Natural killer cell (primary cell): ENCODE measurements at regions not wholly inside any gene's neighbourhood (a gene's known extent, or its start where the extent isn't known, plus 50 kb on each side); places are given as distances from the start of the nearest gene placed in this dataset.
"Not testable (repeated sequence)": the region's sequence is repeated elsewhere in the genome, so short reads cannot be mapped to it uniquely, and the experiment has no call there.

Experiments
- ATAC-seq, 3 donors: fragments of 150-1000 bp in 2 of 3; fragments of 200-7000 bp in 1 of 3; cut with Tn5 transposase; 1 replicate in 1 of 3; 2 replicates in 2 of 3; pipeline ENCODE4 v1.10.0; 2021; ENCODE audit warnings: mild to moderate bottlenecking in 2 of 3, moderate library complexity in 2 of 3
- DNase-seq, 2 donors: peaks; one replicate each; pipeline versions ENCODE4 v3.0.0 to v3.0.0-alpha.2; 2013 to 2021; ENCODE audit warnings: mixed read lengths in 1 of 2
- H3K27ac ChIP-seq: one replicate; pipeline ENCODE4 v1.5.1; 2013; ENCODE audit warnings: mild to moderate bottlenecking, low read length
- H3K27me3 ChIP-seq: one replicate; pipeline ENCODE4 v1.6.1; 2013; ENCODE audit warnings: low read length; ENCODE audit not compliant: control insufficient read depth, insufficient read depth
- H3K36me3 ChIP-seq: one replicate; pipeline ENCODE4 v1.6.1; 2013; ENCODE audit warnings: low read length; ENCODE audit not compliant: control insufficient read depth, insufficient read depth
- H3K4me1 ChIP-seq: one replicate; pipeline ENCODE4 v1.6.1; 2013; ENCODE audit warnings: low read length; ENCODE audit not compliant: control insufficient read depth, insufficient read depth
- H3K4me3 ChIP-seq: one replicate; pipeline ENCODE4 v1.5.1; 2013; ENCODE audit warnings: low read length
- H3K9me3 ChIP-seq: one replicate; pipeline ENCODE4 v1.6.1; 2013; ENCODE audit warnings: low read length; ENCODE audit not compliant: control insufficient read depth, insufficient read depth
- H3K27ac Mint-ChIP-seq, 2 donors: one replicate each; pipeline ENCODE4 v1.8.0; 2022; ENCODE audit warnings: mild to moderate bottlenecking in 2 of 2, mixed read lengths in 2 of 2, moderate library complexity in 1 of 2
- H3K27me3 Mint-ChIP-seq, 2 donors: one replicate each; pipeline ENCODE4 v1.8.0; 2022; ENCODE audit warnings: low read depth in 2 of 2, mixed read lengths in 2 of 2
- H3K36me3 Mint-ChIP-seq: one replicate; pipeline ENCODE4 v1.8.0; 2022; ENCODE audit warnings: mixed read lengths
- H3K4me1 Mint-ChIP-seq, 2 donors: one replicate each; pipeline ENCODE4 v1.8.0; 2022; ENCODE audit warnings: mixed read lengths in 2 of 2
- H3K4me3 Mint-ChIP-seq: one replicate; pipeline ENCODE4 v1.8.0; 2022; ENCODE audit warnings: mild to moderate bottlenecking, moderate library complexity, mixed read lengths
- H3K9me3 Mint-ChIP-seq, 2 donors: one replicate each; pipeline ENCODE4 v1.8.0; 2022; ENCODE audit warnings: mixed read lengths in 2 of 2
- CTCF ChIP-seq: fragments of 200-600 bp; IDR thresholded peaks from one replicate; pipeline ENCODE4 v1.8.0; 2022; ENCODE audit warnings: antibody characterized with exemption
- WGBS: methylation state at CpG from one replicate; pipeline ENCODE4 v1.1.7; 2013; ENCODE audit warnings: missing lambda C conversion rate; ENCODE audit not compliant: insufficient coverage; 5-methylcytosine and 5-hydroxymethylcytosine counted together
- intact Hi-C: fragments of 100-400 bp; cut with micrococcal nuclease; formaldehyde crosslinking; loops from one replicate; pipeline ENCODE4 v1.14.2; 2022

GRCh38 chr17:70447588-70447987, 278.3 kb downstream of the KCNJ2 start:
- intact Hi-C loops, result no loop called here
- H3K9me3 ChIP-seq, result peaks cover 3% of the 10 kb centered on the region
- Mint-ChIP-seq H3K36me3 (no peaks in the 10 kb centered on the region), H3K4me3 (no peak overlapping the region), H3K27ac (no peak overlapping the region), H3K9me3 (peaks cover 6 to 10% of the 10 kb centered on the region in 2 donors), H3K27me3 (no peaks in the 10 kb centered on the region), H3K4me1 (no peaks in the 10 kb centered on the region)
- H3K4me3 ChIP-seq, result no peak overlapping the region
- ATAC-seq (no peak), DNase-seq (no peak)
- H3K36me3 ChIP-seq, result no peaks in the 10 kb centered on the region
- no peaks in the 10 kb centered on the region for H3K27me3 ChIP-seq
- 82% methylated on average over 1 of the region's 2 CpGs for WGBS
- no peak for TF ChIP-seq CTCF
- H3K4me1 ChIP-seq, result no peaks in the 10 kb centered on the region
- no peak overlapping the region for H3K27ac ChIP-seq

DNA sequence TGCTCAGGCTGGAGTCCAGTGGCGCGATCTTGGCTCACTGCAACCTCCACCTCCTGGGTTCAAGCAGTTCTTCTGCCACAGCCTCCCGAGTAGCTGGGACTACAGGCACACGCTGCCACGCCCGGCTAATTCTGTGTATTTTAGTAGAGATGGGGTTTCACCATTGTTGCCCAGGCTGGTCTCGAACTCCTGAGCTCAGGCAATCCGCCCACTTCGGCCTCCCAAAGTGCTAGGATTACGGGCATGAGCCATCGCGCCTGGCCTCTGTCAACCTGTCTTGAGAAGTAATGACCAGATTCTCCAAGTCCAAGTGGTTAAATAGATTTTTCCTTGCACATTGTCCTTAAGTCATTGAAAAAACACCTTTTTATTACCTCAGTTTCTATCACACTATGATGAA, 283.7 kb downstream of the KCNJ2 start:
- H3K27ac Mint-ChIP-seq, result not testable (repeated sequence)

DNA sequence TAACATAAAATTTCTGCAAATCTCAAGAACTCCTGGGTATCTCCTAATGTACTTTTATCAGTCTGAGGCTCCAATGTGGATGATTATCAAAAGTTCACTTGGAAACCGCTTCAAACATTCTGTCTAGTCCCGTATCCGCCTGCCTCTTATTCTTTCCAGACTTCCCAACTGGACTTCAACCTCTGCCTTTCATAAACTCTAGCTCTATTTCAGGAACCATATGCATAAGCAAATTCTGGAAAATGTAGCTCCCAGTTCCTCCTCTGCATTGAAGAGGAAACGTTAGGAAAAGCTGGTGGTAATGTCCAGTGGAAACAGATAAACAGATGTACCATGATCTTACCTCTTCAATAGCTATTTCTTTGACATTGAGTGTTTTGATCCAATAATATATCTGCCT, 285.0 kb downstream of the KCNJ2 start:
- no peaks in the 10 kb centered on the region for H3K36me3 Mint-ChIP-seq
- no peak overlapping the region for H3K4me3 ChIP-seq
- no peaks in the 10 kb centered on the region for H3K27me3 Mint-ChIP-seq
- H3K4me1 Mint-ChIP-seq, result no peaks in the 10 kb centered on the region
- H3K27ac ChIP-seq, result no peak overlapping the region
- H3K4me3 Mint-ChIP-seq, result no peak overlapping the region
- no peak overlapping the region for H3K27ac Mint-ChIP-seq
- H3K4me1 ChIP-seq, result no peaks in the 10 kb centered on the region
- WGBS, result 90% methylated on average over 3 of the region's 4 CpGs
- DNase-seq (no peak), ATAC-seq (no peak)
- H3K27me3 ChIP-seq, result no peaks in the 10 kb centered on the region
- H3K36me3 ChIP-seq, result no peaks in the 10 kb centered on the region
- H3K9me3 Mint-ChIP-seq, result peaks cover 4 to 8% of the 10 kb centered on the region in 2 donors
- intact Hi-C loops, result no loop called here
- TF ChIP-seq CTCF, result no peak
- no peaks in the 10 kb centered on the region for H3K9me3 ChIP-seq

More for the DNA sequence above, 283.7 kb downstream of the KCNJ2 start:
- DNase-seq, H3K27me3 Mint-ChIP-seq, H3K4me1 Mint-ChIP-seq, H3K36me3 ChIP-seq, H3K36me3 Mint-ChIP-seq, H3K9me3 ChIP-seq, intact Hi-C loops, H3K27me3 ChIP-seq, H3K9me3 Mint-ChIP-seq, ATAC-seq, H3K27ac ChIP-seq, H3K4me1 ChIP-seq, H3K4me3 ChIP-seq, H3K4me3 Mint-ChIP-seq: not testable (repeated sequence)
- WGBS, result 94% methylated on average over 12 of the region's 12 CpGs

- DNase-seq (no peak), ATAC-seq (no peak)
- no peaks in the 10 kb centered on the region for H3K27me3 Mint-ChIP-seq
Observed at GRCh38 chr17:70454908-70455307, 285.6 kb downstream of the KCNJ2 start.

More at GRCh38 chr17:70454908-70455307, 285.6 kb downstream of the KCNJ2 start:
- intact Hi-C loops, result no loop called here
- H3K4me1 ChIP-seq, result no peaks in the 10 kb centered on the region
- Mint-ChIP-seq H3K9me3 (peaks cover 4 to 8% of the 10 kb centered on the region in 2 donors), H3K4me3 (no peak overlapping the region), H3K4me1 (no peaks in the 10 kb centered on the region), H3K36me3 (no peaks in the 10 kb centered on the region), H3K27ac (no peak overlapping the region)
- H3K27me3 ChIP-seq, result no peaks in the 10 kb centered on the region
- H3K36me3 ChIP-seq, result no peaks in the 10 kb centered on the region
- no peak overlapping the region for H3K27ac ChIP-seq
- no peaks in the 10 kb centered on the region for H3K9me3 ChIP-seq
- no peak for TF ChIP-seq CTCF
- H3K4me3 ChIP-seq, result no peak overlapping the region
